ENCODE measurements at regions not wholly inside any gene's neighbourhood (a gene's known extent, or its start where the extent isn't known, plus 50 kb on each side); places are given as distances from the start of the nearest gene placed in this dataset.

- H3K27me3 ChIP-seq (ENCODE audit: control insufficient read depth, insufficient read depth, low read length): no peaks in the 10 kb centered on the region
Observed at GRCh38 chr11:15901790-15902189, 454.6 kb downstream of the SOX6 start.

DNA sequence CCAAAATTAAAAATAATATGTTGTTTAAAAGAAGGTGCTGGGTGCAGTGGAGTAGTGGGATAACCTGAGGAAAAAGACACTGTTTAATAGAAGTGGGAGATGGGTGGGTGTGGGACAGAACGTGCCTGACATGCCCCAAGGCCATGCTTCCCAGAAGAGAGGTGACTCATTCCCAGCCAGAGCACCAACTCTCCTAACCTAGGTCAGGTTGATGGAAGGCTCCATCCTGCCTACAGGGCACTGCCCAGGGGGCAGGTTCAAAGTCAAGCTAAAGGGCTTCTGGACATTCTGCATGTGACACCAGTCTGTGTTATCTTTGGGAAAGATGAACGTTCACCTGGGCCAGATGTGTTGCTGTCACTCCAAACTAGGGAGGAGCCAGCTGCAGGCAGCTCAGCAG is 453.1 kb downstream of the SOX6 start:
- Histone ChIP-seq H3K27ac (ENCODE audit: low read depth, low read length) (no peak overlapping the region), H3K36me3 (ENCODE audit: control insufficient read depth, insufficient read depth, low read length) (no peaks in the 10 kb centered on the region), H3K4me1 (ENCODE audit: control insufficient read depth, insufficient read depth, low read length) (peaks cover 3% of the 10 kb centered on the region; the same call in 1 of the 2 replicates), H3K4me3 (ENCODE audit: low read depth, low read length) (no peak overlapping the region), H3K9me3 (ENCODE audit: control insufficient read depth, insufficient read depth, low read depth, low read length) (no peaks in the 10 kb centered on the region), H3K27me3 (ENCODE audit: control insufficient read depth, insufficient read depth, low read length) (no peaks in the 10 kb centered on the region), H3K9ac (ENCODE audit: low read length) (no peak overlapping the region)

More at GRCh38 chr11:15901790-15902189, 454.6 kb downstream of the SOX6 start:
- Histone ChIP-seq H3K4me3 (ENCODE audit: low read depth, low read length) (no peak overlapping the region), H3K4me1 (ENCODE audit: control insufficient read depth, insufficient read depth, low read length) (peaks cover 3% of the 10 kb centered on the region; the same call in 1 of the 2 replicates), H3K9ac (ENCODE audit: low read length) (no peak overlapping the region), H3K9me3 (ENCODE audit: control insufficient read depth, insufficient read depth, low read depth, low read length) (no peaks in the 10 kb centered on the region), H3K36me3 (ENCODE audit: control insufficient read depth, insufficient read depth, low read length) (no peaks in the 10 kb centered on the region), H3K27ac (ENCODE audit: low read depth, low read length) (no peak overlapping the region)

GRCh38 chr11:15905366-15906104 is 450.8 kb downstream of the SOX6 start:
- Histone ChIP-seq H3K27ac (ENCODE audit: low read depth, low read length) (no peak overlapping the region), H3K9ac (ENCODE audit: low read length) (no peak overlapping the region), H3K4me1 (ENCODE audit: control insufficient read depth, insufficient read depth, low read length) (peaks cover 3% of the 10 kb centered on the region; the same call in 1 of the 2 replicates), H3K9me3 (ENCODE audit: control insufficient read depth, insufficient read depth, low read depth, low read length) (no peaks in the 10 kb centered on the region), H3K27me3 (ENCODE audit: control insufficient read depth, insufficient read depth, low read length) (no peaks in the 10 kb centered on the region), H3K36me3 (ENCODE audit: control insufficient read depth, insufficient read depth, low read length) (no peaks in the 10 kb centered on the region), H3K4me3 (ENCODE audit: low read depth, low read length) (no peak overlapping the region)

DNA sequence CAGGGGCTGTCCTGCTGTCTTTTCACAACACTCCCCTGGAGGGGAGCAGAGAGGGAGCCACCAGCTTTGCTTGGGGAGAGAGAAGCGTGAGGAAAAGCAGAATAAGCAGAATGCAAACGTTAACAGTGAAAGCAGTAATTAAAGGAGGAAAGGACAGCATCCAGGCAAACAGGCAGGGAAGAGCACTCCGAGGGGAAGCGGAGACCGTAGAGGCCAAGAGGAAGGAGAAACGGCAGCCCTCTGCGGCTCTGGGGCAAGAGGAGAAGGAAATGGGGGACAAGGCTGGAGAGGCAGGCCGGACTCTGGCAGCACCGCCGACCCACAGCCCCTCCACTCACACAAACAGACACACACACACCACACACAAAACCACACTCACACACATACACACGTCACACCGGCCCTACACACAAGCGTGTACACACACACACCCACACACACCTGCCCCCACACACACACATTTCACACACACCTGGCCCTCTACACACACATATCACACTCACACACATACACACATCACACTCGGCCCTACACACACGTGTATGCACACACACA is 449.8 kb downstream of the SOX6 start:
- H3K9ac ChIP-seq (ENCODE audit: low read length): no peak overlapping the region
- H3K4me1 ChIP-seq (ENCODE audit: control insufficient read depth, insufficient read depth, low read length): peaks cover 7% of the 10 kb centered on the region; the same call in 1 of the 2 replicates
- no peaks in the 10 kb centered on the region for H3K36me3 ChIP-seq (ENCODE audit: control insufficient read depth, insufficient read depth, low read length)
- H3K27me3 ChIP-seq (ENCODE audit: control insufficient read depth, insufficient read depth, low read length): no peaks in the 10 kb centered on the region
- no peak overlapping the region for H3K27ac ChIP-seq (ENCODE audit: low read depth, low read length)
- H3K4me3 ChIP-seq (ENCODE audit: low read depth, low read length): no peak overlapping the region
- H3K9me3 ChIP-seq (ENCODE audit: control insufficient read depth, insufficient read depth, low read depth, low read length): no peaks in the 10 kb centered on the region

DNA sequence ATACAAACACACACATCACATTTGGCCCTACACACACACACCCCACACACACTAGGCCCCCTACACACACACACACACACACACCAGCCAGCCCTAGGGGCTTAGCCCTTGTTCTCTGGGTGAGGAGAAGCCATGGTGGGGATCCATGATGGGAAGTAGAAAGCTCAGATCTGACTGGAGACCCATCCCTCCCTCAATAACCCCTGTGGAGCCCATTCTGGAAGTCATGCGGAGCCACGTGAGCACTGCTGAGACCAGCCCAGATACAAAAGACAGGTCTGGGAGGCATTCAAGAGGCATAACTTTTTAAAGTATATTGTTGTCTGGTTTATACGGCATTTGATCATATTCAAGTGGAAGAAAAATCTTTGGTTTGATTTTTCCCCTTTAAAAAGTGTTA is 448.5 kb downstream of the SOX6 start:
- Histone ChIP-seq H3K9ac (ENCODE audit: low read length) (no peak overlapping the region), H3K9me3 (ENCODE audit: control insufficient read depth, insufficient read depth, low read depth, low read length) (no peaks in the 10 kb centered on the region), H3K27me3 (ENCODE audit: control insufficient read depth, insufficient read depth, low read length) (no peaks in the 10 kb centered on the region), H3K36me3 (ENCODE audit: control insufficient read depth, insufficient read depth, low read length) (no peaks in the 10 kb centered on the region), H3K27ac (ENCODE audit: low read depth, low read length) (no peak overlapping the region), H3K4me3 (ENCODE audit: low read depth, low read length) (no peak overlapping the region), H3K4me1 (ENCODE audit: control insufficient read depth, insufficient read depth, low read length) (peaks cover 8% of the 10 kb centered on the region; the same call in 1 of the 2 replicates)

DNA sequence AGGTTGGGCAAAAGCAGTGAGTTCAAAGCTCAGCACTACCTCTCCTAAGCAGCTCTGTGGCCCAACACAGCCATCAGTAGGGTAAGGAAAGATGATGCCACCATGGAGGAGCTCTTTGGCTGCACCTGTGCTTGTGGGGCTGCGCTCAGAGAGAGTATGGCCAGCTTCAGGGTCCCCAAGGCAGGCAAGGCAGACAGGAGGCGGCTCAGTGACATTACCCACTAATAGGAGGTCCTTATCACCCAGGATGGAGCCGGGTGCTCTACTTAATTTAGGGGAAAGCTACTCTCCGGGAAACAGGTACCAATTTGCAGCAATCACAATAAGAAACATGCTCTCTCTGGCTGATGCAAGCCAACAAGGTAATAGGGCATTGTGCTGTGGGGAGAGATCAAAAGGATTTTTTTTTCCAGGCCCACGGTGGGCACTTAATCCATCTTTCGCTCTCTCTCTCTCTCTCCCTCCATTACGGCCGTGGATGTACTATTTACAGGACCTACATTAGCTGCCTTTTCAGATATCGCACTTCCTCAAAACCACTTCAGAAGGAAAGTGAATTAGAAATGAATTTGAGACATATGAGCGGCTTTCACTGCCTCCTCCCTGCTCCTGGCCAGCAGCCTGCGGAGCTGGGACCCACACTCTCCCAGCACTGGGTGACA is 446.3 kb downstream of the SOX6 start:
- peaks cover 12% of the 10 kb centered on the region; the same call in 1 of the 2 replicates for H3K4me1 ChIP-seq (ENCODE audit: control insufficient read depth, insufficient read depth, low read length)
- no peaks in the 10 kb centered on the region for H3K36me3 ChIP-seq (ENCODE audit: control insufficient read depth, insufficient read depth, low read length)
- H3K27me3 ChIP-seq (ENCODE audit: control insufficient read depth, insufficient read depth, low read length): no peaks in the 10 kb centered on the region
- no peak overlapping the region for H3K27ac ChIP-seq (ENCODE audit: low read depth, low read length)
- no peak overlapping the region for H3K9ac ChIP-seq (ENCODE audit: low read length)
- H3K9me3 ChIP-seq (ENCODE audit: control insufficient read depth, insufficient read depth, low read depth, low read length): no peaks in the 10 kb centered on the region
- no peak overlapping the region for H3K4me3 ChIP-seq (ENCODE audit: low read depth, low read length)

DNA sequence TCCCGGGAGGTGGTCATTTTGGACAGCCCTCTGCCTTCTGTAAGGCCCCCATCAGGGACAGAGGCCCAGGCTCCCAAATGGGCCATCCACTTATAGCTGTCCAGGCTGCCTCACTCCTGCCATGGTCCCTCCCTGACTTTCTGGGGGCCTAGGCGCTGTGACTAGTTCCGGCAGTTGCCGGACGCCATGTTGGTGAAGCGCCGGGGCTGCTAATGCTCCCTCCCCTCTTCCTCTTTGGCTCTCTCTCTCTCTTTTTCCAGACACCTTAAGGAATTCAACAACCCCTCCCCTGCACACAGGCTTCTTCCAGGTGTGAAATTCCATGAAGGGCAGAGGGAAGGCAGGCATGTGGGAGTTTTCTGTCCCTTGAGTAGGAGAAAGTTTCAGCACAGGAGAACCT is 445.6 kb downstream of the SOX6 start:
- Histone ChIP-seq H3K27ac (ENCODE audit: low read depth, low read length) (no peak overlapping the region), H3K9me3 (ENCODE audit: control insufficient read depth, insufficient read depth, low read depth, low read length) (no peaks in the 10 kb centered on the region), H3K9ac (ENCODE audit: low read length) (no peak overlapping the region), H3K4me1 (ENCODE audit: control insufficient read depth, insufficient read depth, low read length) (peaks cover 12% of the 10 kb centered on the region; the same call in 1 of the 2 replicates), H3K36me3 (ENCODE audit: control insufficient read depth, insufficient read depth, low read length) (no peaks in the 10 kb centered on the region), H3K27me3 (ENCODE audit: control insufficient read depth, insufficient read depth, low read length) (no peaks in the 10 kb centered on the region), H3K4me3 (ENCODE audit: low read depth, low read length) (no peak overlapping the region)

- H3K27me3 ChIP-seq (ENCODE audit: control insufficient read depth, insufficient read depth, low read length): no peaks in the 10 kb centered on the region
- no peaks in the 10 kb centered on the region for H3K36me3 ChIP-seq (ENCODE audit: control insufficient read depth, insufficient read depth, low read length)
- H3K9ac ChIP-seq (ENCODE audit: low read length): no peak overlapping the region
- no peak overlapping the region for H3K4me3 ChIP-seq (ENCODE audit: low read depth, low read length)
- no peaks in the 10 kb centered on the region; the same call in 1 of the 2 replicates for H3K9me3 ChIP-seq (ENCODE audit: control insufficient read depth, insufficient read depth, low read depth, low read length)
- peaks cover 12% of the 10 kb centered on the region; the same call in 1 of the 2 replicates for H3K4me1 ChIP-seq (ENCODE audit: control insufficient read depth, insufficient read depth, low read length)
- no peak overlapping the region for H3K27ac ChIP-seq (ENCODE audit: low read depth, low read length)
Observed at GRCh38 chr11:15911377-15912044, 444.8 kb downstream of the SOX6 start.

DNA sequence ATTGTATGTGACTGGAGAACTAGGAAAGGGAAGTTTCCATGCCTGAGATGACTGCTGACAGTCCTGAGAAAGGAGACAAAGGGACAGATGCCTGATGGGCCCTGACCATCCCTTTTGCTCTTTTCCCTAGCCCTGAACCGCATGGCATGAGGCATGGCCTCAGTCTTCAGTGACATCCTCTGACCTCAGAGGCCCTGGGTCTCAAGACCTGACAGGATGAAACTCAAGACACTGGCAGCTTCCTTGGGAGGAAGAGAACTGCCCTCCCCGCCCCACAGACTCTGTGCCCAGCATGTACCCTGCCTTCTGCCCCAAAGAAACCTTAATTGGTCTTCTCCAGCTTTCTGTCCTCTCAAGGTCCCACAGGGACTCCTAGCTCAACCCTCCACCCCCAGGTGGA is 444.1 kb downstream of the SOX6 start:
- Histone ChIP-seq H3K4me1 (ENCODE audit: control insufficient read depth, insufficient read depth, low read length) (peaks cover 12% of the 10 kb centered on the region; the same call in 1 of the 2 replicates), H3K27me3 (ENCODE audit: control insufficient read depth, insufficient read depth, low read length) (no peaks in the 10 kb centered on the region), H3K27ac (ENCODE audit: low read depth, low read length) (no peak overlapping the region), H3K36me3 (ENCODE audit: control insufficient read depth, insufficient read depth, low read length) (no peaks in the 10 kb centered on the region), H3K9me3 (ENCODE audit: control insufficient read depth, insufficient read depth, low read depth, low read length) (no peaks in the 10 kb centered on the region; the same call in 1 of the 2 replicates), H3K4me3 (ENCODE audit: low read depth, low read length) (no peak overlapping the region), H3K9ac (ENCODE audit: low read length) (no peak overlapping the region)

GRCh38 chr11:15912825-15913224 is 443.5 kb downstream of the SOX6 start:
- no peaks in the 10 kb centered on the region for H3K36me3 ChIP-seq (ENCODE audit: control insufficient read depth, insufficient read depth, low read length)
- H3K4me3 ChIP-seq (ENCODE audit: low read depth, low read length): no peak overlapping the region
- peaks cover 12% of the 10 kb centered on the region; the same call in 1 of the 2 replicates for H3K4me1 ChIP-seq (ENCODE audit: control insufficient read depth, insufficient read depth, low read length)
- H3K27ac ChIP-seq (ENCODE audit: low read depth, low read length): no peak overlapping the region
- no peaks in the 10 kb centered on the region; the same call in 1 of the 2 replicates for H3K9me3 ChIP-seq (ENCODE audit: control insufficient read depth, insufficient read depth, low read depth, low read length)
- no peaks in the 10 kb centered on the region for H3K27me3 ChIP-seq (ENCODE audit: control insufficient read depth, insufficient read depth, low read length)
- H3K9ac ChIP-seq (ENCODE audit: low read length): peak overlapping the region; percentile 72

Measured in HUES6 (cell line).